ENCODE measurements at regions not wholly inside any gene's neighbourhood (a gene's known extent, or its start where the extent isn't known, plus 50 kb on each side); places are given as distances from the start of the nearest gene placed in this dataset.

DNA sequence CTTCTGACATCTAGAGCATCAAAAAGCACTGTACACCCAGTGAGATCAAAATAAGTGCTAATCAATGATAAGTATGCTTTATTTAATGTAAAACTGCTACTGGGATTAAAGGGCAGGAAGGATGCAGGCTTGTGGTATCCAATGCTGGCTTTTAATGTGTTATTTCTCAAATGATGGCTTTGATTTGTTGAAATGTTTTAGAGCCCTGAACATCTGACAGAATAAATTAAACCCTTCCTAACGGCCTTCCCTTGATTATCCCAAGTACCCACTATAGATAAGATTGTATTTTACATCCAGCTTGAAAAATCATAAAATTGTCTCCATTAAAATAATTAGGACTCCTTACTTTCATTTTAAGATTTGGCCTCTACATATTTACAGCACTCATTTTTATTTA, 382.9 kb downstream of the HNRNPD start:
- DNase-seq = no peak

DNA sequence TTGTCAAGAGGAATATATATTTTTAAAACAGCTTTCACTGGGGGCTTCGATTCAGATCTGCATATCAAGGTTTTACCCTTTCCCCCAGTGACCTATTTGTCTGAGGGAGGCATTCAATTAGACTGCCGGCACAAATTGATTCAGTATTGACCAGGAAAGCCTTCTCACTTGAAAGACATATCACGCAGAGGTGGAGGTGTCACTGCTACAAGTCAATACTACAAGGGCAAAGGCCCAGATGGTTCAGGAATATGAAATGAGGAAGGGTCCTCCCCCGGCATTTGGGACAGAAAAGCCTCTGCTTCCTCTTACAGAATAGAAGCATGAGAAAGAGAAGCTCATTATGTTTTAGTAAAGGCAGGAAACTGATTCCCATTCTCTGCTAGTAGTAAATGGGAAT, 383.6 kb downstream of the HNRNPD start:
- DNase-seq = no peak

DNA sequence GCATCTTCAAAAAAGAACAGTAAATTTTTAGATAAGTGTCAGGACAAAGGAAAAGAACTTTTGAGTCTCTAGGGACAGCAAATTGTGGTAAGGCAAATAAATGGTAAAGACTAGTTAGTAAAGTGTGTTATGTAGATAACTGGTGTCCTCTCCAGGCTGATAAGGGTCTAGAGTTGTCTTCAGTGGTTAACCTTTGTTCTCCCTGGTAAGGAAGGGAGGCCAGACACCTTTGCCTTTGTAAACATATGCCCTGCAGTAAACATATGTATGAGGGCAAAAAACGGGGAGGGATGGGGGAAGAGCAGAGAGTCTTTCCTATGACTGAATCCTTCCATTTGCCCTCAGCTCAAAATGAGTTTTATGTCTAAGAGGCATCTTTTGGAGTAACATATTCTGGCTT, 384.6 kb downstream of the HNRNPD start:
- DNase-seq = no peak

DNA sequence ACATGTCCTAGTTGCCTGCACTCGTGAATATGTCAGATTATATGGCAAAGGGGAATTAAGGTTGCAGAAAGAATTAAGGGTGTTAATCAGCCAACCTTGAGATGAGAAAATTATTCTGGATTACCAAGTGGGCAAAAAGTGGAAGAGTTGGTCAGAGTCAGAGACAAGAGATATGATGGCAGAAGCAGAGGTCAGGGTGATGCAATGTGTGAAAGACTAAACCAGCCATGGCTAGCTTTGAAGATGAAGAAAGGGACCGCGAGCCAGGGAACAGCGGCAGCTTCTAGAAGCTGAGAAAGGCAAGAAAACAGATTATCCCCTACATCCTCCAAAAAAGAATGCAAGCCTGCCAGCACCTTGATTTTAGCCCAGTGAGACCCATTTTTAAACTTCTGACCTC, 385.6 kb downstream of the HNRNPD start:
- DNase-seq = no peak

DNA sequence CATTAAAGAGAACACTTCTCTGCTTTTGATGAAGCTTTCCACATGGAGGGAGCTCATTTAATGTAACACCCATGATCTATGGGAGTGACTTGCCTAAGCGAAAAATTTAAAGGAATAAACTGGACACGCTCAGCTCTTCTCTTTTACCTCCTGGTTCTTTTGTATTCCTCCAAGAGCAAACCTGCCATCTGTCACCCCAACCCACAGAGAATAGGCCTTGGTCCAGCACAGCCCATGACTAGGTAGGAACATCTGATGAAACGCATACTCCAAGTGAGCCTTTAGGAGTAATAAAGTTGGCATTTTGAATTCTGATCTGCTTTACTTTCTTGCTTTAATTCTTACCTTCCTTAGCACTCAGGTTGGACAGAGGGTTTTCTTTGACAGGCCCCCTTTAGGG, 389.0 kb downstream of the HNRNPD start:
- no peak for DNase-seq

DNA sequence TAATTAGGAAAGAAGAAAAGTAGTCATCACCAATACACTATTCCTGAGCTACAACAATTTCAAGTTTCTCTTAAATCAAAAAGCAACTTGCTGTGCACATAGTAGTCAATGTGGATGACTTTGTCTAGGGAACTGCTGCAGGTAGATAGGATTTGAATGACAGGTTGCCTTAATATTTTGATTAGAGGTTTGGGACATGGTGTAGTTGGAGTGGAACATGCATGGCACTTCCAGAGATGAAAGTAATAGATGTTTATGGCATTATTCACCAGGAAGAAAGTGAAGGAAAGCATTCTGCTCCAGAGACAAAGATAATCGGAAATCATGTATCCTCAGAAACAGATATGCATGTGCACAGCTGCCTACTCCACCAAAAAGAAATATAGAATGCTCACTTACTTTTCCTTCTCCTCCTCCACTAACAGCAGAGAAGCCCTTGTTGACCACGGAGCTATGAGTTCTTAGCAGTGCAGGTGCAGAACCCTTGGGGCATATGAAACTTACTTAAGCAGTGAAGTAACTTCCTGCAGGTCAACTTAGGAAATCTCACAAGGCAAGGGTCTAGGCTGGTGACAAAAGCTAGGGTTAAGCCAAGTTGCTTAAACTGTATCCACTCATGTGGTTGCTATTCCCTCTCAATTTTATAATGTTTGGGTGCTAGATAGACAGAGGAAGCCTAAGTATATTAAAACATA, 390.8 kb downstream of the HNRNPD start:
- no peak for DNase-seq

DNA sequence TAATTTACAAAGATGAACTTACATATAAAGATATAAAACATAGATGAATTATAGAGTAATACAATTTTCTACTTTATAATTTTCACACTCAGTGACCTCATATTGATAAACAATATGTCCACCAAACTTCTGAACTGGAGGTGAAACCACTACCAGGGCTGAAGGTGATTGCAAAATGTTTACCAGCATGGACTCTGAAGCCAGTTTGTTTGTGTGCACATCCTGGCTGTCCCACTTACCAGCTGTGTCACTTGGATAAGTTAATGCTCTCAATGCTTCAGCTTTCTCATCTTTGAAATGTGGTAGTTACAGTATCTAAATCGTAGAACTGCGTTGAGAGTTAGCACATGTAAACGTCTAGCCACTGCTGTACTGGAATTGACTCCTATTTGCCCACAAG, 392.6 kb downstream of the HNRNPD start:
- DNase-seq = no peak

DNA sequence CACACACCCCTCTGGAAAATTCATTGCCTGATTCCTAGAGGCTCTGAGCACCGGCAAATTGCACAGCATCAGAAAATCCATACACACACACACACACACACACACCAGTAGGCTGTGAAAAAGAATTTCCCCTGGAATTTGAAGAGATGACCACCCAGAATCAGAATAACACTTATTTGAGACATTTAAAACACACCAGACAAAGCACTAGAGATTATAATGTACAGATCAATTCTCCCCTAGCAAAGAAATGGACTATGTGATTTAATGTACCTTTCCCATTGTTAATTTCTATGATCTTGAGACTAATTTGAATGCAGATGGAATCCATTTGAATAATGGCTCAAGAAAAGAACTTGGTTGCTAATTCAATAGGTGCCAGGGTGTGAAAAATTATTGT, 399.3 kb downstream of the HNRNPD start:
- no peak for DNase-seq

DNA sequence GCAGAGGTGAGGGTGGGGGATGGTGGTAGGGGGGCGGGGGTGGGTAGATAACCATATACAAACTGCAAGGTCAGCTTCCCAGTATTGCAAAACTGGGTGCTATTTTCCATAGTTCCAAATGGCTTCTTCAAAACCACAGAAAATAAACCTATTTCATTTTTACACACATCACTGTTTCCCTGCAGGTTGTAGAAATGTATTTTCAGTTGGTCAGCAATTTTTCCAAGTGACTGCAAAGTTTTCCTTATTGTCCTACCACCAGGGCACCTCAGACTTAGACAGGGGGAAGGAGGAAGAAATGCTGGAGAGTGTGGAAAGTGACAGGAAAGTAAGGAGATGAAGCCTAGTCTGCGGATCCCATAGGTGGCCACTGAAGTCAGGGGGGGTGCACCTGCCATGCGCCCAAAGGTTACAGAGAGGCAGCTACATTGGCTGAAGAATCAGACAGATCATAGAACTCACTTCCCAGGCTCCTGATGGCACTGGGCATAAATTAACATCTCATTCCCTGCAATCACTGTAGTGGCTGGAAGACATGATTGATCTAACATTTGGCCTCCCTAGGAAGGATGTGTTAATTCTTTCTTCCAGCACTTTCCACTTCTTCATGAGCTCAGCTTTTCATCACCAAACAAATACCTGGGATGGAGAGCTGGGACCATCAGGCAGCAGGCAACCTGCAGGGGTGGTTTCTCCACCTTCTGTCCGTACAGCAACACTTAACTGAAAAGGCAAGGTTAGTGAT, 402.0 kb downstream of the HNRNPD start:
- DNase-seq = no peak

DNA sequence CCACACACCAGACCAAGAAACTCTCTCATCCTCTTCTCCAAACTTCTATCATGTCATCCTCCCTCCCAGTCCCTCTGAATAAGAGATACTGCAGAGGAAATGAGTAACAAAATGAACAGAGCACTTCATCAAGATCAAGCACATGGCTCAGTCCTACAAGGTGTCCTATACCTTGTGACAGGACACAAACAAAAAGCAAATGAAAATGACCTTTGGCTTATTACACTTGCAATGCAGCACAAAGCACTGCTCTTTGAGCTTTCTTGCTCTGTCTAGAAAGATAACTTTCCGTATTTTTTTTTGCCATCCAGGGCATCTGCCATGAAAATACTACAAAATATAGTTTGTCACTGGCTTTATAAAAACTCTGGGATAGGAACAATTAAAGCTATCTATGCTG, 402.7 kb downstream of the HNRNPD start:
- DNase-seq = no peak

DNA sequence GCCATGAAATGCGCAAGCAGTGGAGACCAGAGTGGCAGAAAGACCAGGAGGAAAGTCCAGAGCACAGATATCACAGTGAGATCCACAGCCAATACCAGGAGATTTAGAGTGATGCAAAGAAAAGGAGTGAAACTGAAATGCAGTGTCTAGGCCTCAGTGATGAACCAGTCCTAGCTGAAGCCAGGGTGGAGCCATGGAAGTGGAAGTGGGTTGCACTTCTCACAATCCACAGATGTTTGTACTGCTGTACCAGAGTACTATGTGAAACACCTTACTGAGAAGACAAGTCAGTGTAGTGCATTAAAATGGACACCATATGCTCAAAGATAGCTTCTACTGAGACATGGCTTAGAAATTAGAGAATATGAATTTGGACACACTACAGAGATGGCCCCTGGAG, 403.3 kb downstream of the HNRNPD start:
- no peak for DNase-seq

DNA sequence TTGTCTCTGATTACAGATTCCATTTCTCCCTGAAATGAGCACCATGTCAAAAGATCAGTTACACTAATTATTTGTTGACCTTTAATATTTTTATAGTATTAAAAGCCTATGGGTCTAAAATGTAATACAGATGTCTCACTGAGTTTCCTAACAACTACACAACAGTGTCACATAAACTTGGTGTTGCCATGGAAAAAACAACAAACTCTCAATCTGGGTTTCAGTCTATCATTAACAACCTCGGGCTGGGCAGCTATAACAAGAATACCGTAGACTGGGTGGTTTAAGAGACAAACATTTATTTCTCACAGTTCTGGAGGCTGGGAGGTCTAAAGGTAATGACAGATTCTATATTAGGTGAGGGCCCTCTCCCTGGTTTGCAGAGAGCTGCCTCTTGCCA, 407.1 kb downstream of the HNRNPD start:
- DNase-seq = no peak

DNA sequence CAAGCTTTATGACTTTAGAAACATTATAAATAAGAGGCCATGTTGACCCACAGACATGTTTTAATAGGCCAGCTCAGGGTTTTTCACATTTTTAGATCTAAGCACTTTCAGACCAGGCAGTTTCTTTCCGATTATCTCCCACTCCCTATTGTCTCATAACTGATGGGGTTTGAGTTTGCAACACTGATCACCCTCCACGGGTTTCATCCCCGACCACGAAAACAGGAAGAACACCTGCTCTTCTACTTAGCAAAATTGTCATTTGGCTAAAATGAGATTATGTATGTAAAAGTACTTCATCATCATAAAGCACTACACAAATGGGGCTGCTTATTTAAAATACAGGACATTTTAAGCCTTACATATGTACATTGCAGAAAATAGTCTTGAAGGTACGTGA, 407.9 kb downstream of the HNRNPD start:
- no peak for DNase-seq

DNA sequence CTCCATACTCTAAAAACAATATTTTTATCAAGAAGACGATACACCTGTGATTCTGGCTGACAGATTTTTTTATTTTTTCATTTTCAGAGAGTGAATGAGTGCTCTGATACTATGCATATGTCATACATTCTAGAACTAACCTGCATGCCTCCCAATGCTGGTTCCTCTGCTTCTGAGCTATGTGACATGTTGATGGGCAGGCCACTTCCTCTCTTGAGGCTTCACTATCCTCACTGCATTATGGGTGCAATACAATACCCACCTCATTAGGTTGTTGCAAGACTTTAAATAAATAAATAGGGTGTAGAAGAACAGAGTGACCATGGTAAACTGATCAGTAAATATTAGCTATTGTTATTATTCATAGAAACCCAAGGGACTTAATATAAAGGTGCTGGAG, 408.3 kb downstream of the HNRNPD start:
- DNase-seq = no peak

DNA sequence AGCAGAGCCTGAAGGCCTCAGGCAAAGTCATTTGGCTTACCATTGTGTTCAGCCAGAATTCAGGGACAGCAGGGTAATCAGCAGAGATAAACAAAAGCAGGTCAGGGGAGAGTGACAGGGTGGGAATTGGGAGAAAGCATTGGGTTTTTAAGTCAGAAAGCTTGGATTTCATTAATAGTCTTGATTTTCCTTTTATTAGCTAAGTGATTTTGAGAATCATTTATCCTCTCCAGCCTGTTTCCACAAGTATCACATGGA, 410.1 kb downstream of the HNRNPD start:
- DNase-seq = no peak

DNA sequence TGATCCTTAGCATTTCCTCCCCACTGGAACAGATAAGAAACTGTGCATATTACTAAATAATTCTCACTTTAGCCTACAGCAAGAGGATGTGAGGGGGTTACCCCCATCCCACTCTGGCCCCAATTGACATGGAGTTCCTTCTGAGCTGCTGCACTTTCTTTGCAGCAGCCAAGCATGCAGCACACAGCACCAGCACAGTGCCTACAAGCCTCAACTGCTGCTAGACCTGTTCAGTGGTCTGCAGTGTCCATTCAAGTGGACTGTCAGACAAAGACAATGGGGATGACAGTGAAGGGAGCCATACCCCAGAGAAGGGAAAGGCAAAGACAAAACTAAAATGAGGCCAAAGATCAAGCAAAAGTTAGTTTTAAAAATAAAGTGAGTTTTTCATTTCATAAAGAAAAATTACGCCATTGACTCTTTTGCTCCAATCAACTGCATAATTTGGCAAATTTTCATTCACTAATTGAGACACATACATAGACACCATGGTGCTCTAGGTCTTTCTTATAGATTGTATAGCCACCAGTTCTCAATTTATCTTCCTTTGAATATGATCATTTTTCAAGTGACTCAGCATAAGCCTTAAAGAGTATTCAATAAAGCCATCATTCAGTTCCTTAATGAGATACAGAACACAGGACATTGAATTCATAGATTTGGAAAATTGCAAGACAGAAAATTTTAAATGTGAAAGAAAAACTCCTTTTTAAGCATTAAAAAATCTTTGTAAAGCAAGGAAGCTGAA, 410.6 kb downstream of the HNRNPD start:
- no peak for DNase-seq

DNA sequence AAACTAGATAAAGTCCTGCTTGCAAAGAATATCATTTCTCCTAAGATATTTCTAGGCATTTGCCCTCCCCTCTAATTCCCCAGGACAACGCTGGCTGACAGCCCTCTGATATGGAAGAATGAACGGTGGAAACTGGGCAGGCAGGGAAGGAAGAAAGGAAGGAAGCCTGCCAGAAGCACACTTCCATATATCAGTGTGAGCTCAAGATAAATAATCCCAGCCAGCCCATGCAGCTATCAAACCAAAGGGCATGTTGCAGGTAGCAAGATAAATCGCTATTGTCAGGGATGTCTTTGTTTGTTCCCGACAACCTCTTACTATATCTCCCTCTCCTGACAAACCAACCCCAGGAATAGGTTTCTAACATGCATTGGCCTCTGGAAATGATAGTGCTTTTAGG, 412.8 kb downstream of the HNRNPD start:
- DNase-seq = no peak

DNA sequence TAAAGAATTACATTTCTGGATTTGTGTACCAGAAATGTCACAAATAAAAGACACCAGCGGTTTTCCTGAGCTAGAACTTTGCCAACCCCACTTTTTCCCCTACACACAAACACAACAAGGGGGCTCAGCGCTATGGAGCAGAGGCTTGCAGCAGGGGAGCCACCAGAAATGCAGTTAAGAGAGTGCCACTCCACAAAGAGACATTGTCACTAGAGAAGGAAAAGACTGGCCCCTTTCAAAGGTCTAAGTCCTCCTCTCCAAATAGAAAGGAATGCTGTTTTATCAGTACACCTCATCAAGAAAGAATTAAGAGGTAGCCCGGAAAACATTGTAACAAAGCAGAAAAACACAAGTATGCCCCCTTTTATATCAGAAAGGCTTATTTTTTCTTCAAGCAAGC, 419.5 kb downstream of the HNRNPD start:
- no peak for DNase-seq

DNA sequence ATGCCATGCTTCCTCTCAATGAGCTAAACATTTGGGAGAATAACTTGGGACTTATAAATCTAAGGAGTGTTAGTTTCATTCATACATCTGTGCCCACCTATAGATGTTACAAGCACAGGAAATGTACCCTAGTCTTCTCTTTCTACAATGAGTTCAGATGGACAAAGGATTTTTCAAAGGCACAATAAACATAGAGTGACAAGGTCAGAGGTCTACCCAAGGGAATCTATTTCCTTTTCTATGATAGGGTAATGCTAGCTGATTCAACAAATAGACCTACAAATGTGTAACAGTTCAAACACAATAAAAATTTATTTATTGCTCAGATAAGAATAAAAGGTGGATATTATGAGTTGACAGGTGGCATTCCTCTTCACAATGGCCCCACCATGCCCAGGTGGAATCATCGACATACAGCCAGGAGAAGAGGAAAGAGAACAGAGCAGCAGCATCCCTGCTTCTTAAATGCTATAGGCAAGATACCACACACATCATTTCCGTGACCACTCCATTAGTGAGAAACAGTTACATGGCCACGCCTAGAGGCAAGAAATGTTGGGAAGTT, 421.8 kb downstream of the HNRNPD start:
- DNase-seq = no peak

DNA sequence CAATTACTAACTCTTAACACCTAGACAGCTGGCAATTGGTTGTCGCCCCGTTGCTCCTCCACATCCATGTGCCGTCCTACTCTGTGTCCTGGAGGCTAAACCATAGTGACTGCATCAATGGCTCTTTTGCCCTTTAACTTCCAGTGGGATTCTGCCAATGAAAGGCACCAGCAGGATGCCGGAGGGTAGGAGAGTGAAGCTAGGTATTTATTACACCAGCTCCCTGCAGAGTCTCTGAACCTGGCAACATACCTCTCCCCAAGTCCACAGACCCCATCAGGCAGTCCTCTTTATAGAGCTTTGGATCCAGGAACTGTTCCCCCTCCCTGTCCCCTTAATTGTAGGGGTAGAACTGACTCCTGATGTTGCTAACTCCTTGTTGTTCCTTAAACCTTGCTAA, 426.8 kb downstream of the HNRNPD start:
- no peak for DNase-seq

DNA sequence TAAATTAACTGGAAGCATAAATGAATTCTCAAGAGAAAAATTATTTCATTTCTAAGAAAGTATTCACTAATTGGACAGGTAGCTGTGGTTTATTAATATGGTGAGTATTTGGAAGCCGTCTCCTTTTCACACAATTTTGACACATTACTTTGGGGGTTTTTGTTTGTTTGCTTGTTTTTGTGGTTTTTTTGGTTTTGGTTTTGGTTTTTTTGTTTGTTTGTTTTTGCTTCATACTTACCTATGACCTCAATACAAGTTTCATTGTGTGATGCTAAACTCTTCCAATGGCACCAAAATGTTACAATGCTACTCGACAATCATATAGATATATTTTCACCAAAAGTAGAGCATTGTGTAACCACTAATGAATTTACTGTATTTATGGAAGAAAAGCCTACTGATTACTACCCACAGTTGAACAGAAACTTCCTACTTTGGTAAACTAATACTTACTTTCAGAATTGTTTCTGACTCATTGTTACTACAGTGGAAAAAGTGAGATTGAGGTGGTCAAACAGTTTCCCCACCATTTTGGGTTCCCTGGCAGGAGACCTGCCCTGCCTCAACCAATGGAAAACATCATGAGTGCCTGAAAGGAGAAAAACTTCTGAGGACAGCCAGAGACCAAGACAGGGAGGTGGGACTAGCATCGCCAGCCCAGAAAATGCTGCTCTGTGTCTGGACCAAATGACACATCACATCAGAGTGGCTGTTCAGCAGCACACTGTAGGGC, 443.1 kb downstream of the HNRNPD start:
- no peak for DNase-seq

DNA sequence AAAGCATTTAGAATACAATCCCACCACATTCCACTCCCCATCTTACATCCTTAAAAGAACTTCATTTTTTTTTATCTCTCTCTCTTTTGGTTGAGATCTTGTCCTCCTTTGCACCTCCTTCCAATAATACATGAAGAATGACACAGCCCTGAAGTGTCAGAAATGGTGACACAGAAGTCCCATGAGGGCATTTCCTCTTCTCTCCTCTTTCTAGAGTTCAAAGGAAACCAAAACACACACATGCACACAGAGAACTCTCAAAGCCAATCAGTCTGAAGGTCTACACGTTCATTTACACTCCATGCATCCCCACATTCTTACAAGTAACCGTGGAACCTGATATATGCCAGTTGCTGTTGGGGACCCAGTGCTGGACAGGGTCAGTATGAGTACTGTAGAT, 450.7 kb downstream of the HNRNPD start:
- no peak for DNase-seq

DNA sequence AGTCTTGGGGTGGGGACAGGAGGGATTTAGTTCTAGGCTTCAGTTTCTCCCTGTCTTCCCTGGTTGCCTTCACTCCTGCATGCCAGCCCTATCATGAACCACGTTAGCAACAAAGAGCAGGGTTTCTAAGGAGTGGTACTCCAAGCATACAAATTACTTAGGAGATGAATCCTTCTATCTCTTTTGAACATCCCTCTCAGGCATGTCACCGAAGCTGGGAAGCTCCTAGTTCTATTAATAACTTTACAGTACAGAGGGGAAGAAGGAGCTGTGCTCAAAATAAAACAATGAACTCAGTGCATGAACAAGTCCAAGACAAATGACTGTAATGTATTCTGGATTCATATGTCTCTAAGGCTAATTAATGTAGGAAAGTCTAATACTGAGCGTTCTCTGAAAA, 450.6 kb upstream of the RASGEF1B start:
- DNase-seq = no peak
